Upper lobe of left lung (tissue), 4 donors: ENCODE measurements at regions not wholly inside any gene's neighbourhood (a gene's known extent, or its start where the extent isn't known, plus 50 kb on each side); places are given as distances from the start of the nearest gene placed in this dataset.

Experiments used
- CTCF ChIP-seq, 6 experiments: fragments of 450-650 bp in 4 of 6; fragments of 200-600 bp in 2 of 6; sonication (generic) in 2 of 6; IDR thresholded peaks; one replicate each; pipeline ENCODE4 v1.5.1; 2016 to 2019; ENCODE audit warnings: antibody characterized with exemption in 6 of 6
- EP300 ChIP-seq, 4 donors: sonication (generic); formaldehyde crosslinking; IDR thresholded peaks; one replicate each; pipeline ENCODE4 v1.5.1; 2017; ENCODE audit warnings: antibody characterized with exemption in 4 of 4, control low read depth in 2 of 4
- POLR2A ChIP-seq, 4 donors: fragments of 450-650 bp; IDR thresholded peaks; one replicate each; pipeline ENCODE4 v1.5.1; 2016 to 2017; ENCODE audit warnings: antibody characterized with exemption in 4 of 4, mild to moderate bottlenecking in 2 of 4
- POLR2AphosphoS5 ChIP-seq, 2 donors: sonication (generic); formaldehyde crosslinking; IDR thresholded peaks; one replicate each; pipeline ENCODE4 v1.5.1; 2017; ENCODE audit warnings: antibody characterized with exemption in 2 of 2

GRCh38 chr6:168913866-168914469, 339.7 kb downstream of the THBS2 start:
- TF ChIP-seq POLR2AphosphoS5 (IDR thresholded peaks at IDR 0.05) (no peak), CTCF (IDR thresholded peaks at IDR 0.05) (no peak), POLR2A (IDR thresholded peaks at IDR 0.05) (no peak), EP300 (IDR thresholded peaks at IDR 0.05) (no peak)
